ENCODE measurements at regions not wholly inside any gene's neighbourhood (a gene's known extent, or its start where the extent isn't known, plus 50 kb on each side); places are given as distances from the start of the nearest gene placed in this dataset.

- Histone ChIP-seq H3K4me3 (replicated peaks in 1 of 3; ENCODE audit: insufficient read depth in 1 of 3, low read depth in 2 of 3, low read length in 3 of 3) (no peak overlapping the region), H3K27me3 (ENCODE audit: control insufficient read depth in 1 of 2, insufficient read depth in 2 of 2, low read length in 2 of 2) (no peaks in the 10 kb centered on the region), H2AFZ (ENCODE audit: low read length) (no peak overlapping the region), H3K79me2 (ENCODE audit: insufficient read depth, low read length) (no peaks in the 10 kb centered on the region), H3K4me2 (ENCODE audit: low read depth, low read length) (no peak overlapping the region), H3K9me3 (ENCODE audit: low read length) (peaks cover 25% of the 10 kb centered on the region), H3K4me1 (ENCODE audit: insufficient read depth, low read length) (no peaks in the 10 kb centered on the region), H4K20me1 (ENCODE audit: insufficient read depth, low read length) (no peaks in the 10 kb centered on the region), H3K9ac (ENCODE audit: insufficient read depth, low read depth, low read length) (no peak overlapping the region), H3K36me3 (replicated peaks in 1 of 2; ENCODE audit: control insufficient read depth in 1 of 2, insufficient read depth in 2 of 2, low read length in 2 of 2) (no peaks in the 10 kb centered on the region), H3K27ac (ENCODE audit: extremely low read length, insufficient read depth, low read length) (no peak overlapping the region)
- no peak for DNase-seq (ENCODE audit: low spot score)
- in situ Hi-C loops (cut with HindIII; ENCODE audit: extremely low pct_ligation_motif_present, low pct_unique_long_range_greater_than_20kb) (no loop called here), intact Hi-C loops (cut with micrococcal nuclease; ENCODE audit: unreplicated experiment) (no loop called here)
- CTCF ChIA-PET (ENCODE audit: low intra/inter-chr PET ratio, low total read pairs) = no interaction called here
- FAIRE-seq = no peak
- POLR2A ChIA-PET = no interaction called here
- ATAC-seq = no peak
- no TSS peak for BruUV-seq (replicated peaks)
- TF ChIP-seq TCF7 (IDR thresholded peaks at IDR 0.05; ENCODE audit: low read depth) (no peak), ZFP1 (CRISPR knock-in tag; IDR thresholded peaks at IDR 0.05) (no peak), TEAD2 (CRISPR knock-in tag; IDR thresholded peaks at IDR 0.05) (no peak), ZNF34 (CRISPR knock-in tag; IDR thresholded peaks at IDR 0.05; ENCODE audit: borderline replicate concordance) (no peak), MTF1 (CRISPR knock-in tag; IDR thresholded peaks at IDR 0.05) (no peak), GATAD2A (CRISPR knock-in tag; IDR thresholded peaks at IDR 0.05) (no peak), ZFY (CRISPR knock-in tag; IDR thresholded peaks at IDR 0.05) (no peak), SALL1 (CRISPR knock-in tag; IDR thresholded peaks at IDR 0.05) (no peak), ZNF782 (CRISPR knock-in tag; IDR thresholded peaks at IDR 0.05; ENCODE audit: borderline replicate concordance) (no peak), TFDP1 (CRISPR knock-in tag; IDR thresholded peaks at IDR 0.05; ENCODE audit: borderline replicate concordance) (no peak), CERS6 (CRISPR knock-in tag; IDR thresholded peaks at IDR 0.05) (no peak), CC2D1A (CRISPR knock-in tag; IDR thresholded peaks at IDR 0.05) (no peak), ZNF503 (CRISPR knock-in tag; IDR thresholded peaks at IDR 0.05) (no peak), ZMYM4 (CRISPR knock-in tag; IDR thresholded peaks at IDR 0.05) (no peak), CSRNP2 (CRISPR knock-in tag; conservative IDR thresholded peaks at IDR 0.05; ENCODE audit: low read depth) (no peak), PCBP2 (optimal IDR thresholded peaks at IDR 0.05; ENCODE audit: low read depth, low read length, poor library complexity, severe bottlenecking) (no peak), ZNF121 (CRISPR knock-in tag; IDR thresholded peaks at IDR 0.05) (no peak), EHMT2 (IDR thresholded peaks at IDR 0.05; ENCODE audit: borderline replicate concordance, low read depth, low read length) (no peak), PLRG1 (conservative IDR thresholded peaks at IDR 0.05) (no peak), ZNF33B (CRISPR knock-in tag; IDR thresholded peaks at IDR 0.05) (no peak)
- 13% methylated on average over 5 of the region's 5 CpGs for WGBS (ENCODE audit: low lambda C conversion rate)
These were observed 566.9 kb upstream of the ANO5 start for GRCh38 chr11:21625982-21626381.
